HG02642 (cell line): ENCODE measurements at regions not wholly inside any gene's neighbourhood (a gene's known extent, or its start where the extent isn't known, plus 50 kb on each side); places are given as distances from the start of the nearest gene placed in this dataset.

Source experiments
- ATAC-seq: cut with Tn5 transposase; IDR thresholded peaks from one replicate; pipeline ENCODE4 v1.9.1; 2021; ENCODE audit warnings: mild to moderate bottlenecking; ENCODE audit not compliant: unreplicated experiment, poor library complexity

- no peak for ATAC-seq
Observed at GRCh38 chr1:101745551-101746270, 251.0 kb downstream of the OLFM3 start.

GRCh38 chr1:101748077-101748476, 248.6 kb downstream of the OLFM3 start:
- ATAC-seq: no peak
